Gastroesophageal sphincter (tissue), 3 donors: ENCODE measurements at regions not wholly inside any gene's neighbourhood (a gene's known extent, or its start where the extent isn't known, plus 50 kb on each side); places are given as distances from the start of the nearest gene placed in this dataset.

Experiments used
- POLR2A ChIP-seq, 2 donors: fragments of 450-650 bp; IDR thresholded peaks; one replicate each; pipeline ENCODE4 v1.6.1; 2017; ENCODE audit warnings: antibody characterized with exemption in 2 of 2, mild to moderate bottlenecking in 2 of 2, moderate library complexity in 1 of 2
- TF ChIP-seq, protein P1 (sequence below), 4 experiments: fragments of 200-600 bp in 2 of 4; fragments of 450-650 bp in 2 of 4; sonication (generic) in 1 of 4; IDR thresholded peaks; one replicate each; pipeline ENCODE4 v1.5.1; 2017 to 2019; ENCODE audit warnings: antibody characterized with exemption in 4 of 4, mild to moderate bottlenecking in 2 of 4, moderate library complexity in 2 of 4

DNA sequence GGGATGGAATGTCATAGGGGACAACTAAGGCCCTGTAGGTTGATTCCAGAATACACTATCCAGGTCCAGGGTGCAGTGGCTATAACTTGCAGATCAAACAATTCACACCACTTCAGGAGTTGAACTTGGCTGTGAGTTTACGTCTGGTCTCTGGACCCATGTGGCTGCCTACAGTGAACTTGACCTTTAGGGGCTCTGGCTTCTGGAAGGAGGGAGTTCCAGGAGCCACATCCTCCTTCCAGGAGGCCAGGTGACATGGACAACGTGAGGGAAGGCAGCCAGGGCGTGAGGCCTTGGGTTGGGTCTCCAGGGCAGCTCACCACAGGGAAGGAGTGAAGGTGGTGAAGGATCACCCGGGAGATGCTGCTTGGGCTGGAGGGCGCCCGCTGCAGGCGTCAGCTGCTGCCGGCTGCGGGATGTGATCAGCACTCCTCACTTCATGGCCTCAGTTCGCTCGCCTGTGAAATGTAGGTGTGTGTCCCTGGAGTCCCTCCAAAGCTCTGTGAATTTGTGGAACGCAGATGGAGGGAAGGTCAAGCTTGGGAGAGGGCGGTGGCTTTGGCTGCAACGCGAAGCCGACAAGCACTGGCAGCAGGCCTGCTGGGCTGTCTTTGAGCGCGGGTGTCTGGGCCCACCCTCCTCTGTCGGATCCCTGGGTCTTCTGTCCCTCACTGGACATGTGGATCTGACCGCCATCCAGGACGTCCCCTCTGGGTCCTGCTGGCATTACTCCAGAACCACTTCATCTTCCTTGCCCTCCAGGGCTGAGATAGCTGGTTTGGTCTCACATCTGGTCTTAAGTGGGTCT, 146.5 kb downstream of the GLI2 start:
- TF ChIP-seq, protein P1, sequence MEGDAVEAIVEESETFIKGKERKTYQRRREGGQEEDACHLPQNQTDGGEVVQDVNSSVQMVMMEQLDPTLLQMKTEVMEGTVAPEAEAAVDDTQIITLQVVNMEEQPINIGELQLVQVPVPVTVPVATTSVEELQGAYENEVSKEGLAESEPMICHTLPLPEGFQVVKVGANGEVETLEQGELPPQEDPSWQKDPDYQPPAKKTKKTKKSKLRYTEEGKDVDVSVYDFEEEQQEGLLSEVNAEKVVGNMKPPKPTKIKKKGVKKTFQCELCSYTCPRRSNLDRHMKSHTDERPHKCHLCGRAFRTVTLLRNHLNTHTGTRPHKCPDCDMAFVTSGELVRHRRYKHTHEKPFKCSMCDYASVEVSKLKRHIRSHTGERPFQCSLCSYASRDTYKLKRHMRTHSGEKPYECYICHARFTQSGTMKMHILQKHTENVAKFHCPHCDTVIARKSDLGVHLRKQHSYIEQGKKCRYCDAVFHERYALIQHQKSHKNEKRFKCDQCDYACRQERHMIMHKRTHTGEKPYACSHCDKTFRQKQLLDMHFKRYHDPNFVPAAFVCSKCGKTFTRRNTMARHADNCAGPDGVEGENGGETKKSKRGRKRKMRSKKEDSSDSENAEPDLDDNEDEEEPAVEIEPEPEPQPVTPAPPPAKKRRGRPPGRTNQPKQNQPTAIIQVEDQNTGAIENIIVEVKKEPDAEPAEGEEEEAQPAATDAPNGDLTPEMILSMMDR (IDR thresholded peaks at IDR 0.05), result peak in 1 of 4 experiments; percentile 11
- TF ChIP-seq POLR2A (IDR thresholded peaks at IDR 0.05), result no peak
